A549 (cell line): ENCODE measurements at regions not wholly inside any gene's neighbourhood (a gene's known extent, or its start where the extent isn't known, plus 50 kb on each side); places are given as distances from the start of the nearest gene placed in this dataset.

Experiments
- USF2 ChIP-seq: fragments of 450-650 bp; IDR thresholded peaks from 2 replicates; pipeline ENCODE4 v1.6.1; 2014; ENCODE audit warnings: antibody characterized with exemption
- TF ChIP-seq, protein P1 (sequence below): fragments of >200 bp; sonication (Bioruptor Twin); formaldehyde crosslinking; IDR thresholded peaks from 3 replicates; pipeline ENCODE4 v1.5.1; 2016

- TF ChIP-seq, protein P1, sequence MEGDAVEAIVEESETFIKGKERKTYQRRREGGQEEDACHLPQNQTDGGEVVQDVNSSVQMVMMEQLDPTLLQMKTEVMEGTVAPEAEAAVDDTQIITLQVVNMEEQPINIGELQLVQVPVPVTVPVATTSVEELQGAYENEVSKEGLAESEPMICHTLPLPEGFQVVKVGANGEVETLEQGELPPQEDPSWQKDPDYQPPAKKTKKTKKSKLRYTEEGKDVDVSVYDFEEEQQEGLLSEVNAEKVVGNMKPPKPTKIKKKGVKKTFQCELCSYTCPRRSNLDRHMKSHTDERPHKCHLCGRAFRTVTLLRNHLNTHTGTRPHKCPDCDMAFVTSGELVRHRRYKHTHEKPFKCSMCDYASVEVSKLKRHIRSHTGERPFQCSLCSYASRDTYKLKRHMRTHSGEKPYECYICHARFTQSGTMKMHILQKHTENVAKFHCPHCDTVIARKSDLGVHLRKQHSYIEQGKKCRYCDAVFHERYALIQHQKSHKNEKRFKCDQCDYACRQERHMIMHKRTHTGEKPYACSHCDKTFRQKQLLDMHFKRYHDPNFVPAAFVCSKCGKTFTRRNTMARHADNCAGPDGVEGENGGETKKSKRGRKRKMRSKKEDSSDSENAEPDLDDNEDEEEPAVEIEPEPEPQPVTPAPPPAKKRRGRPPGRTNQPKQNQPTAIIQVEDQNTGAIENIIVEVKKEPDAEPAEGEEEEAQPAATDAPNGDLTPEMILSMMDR: no peak
- TF ChIP-seq USF2: no peak
Measured at GRCh38 chr22:22983816-22984215, 86.5 kb upstream of the GNAZ start.
